ENCODE measurements at regions not wholly inside any gene's neighbourhood (a gene's known extent, or its start where the extent isn't known, plus 50 kb on each side); places are given as distances from the start of the nearest gene placed in this dataset.
"Not testable (repeated sequence)": the region's sequence is repeated elsewhere in the genome, so short reads cannot be mapped to it uniquely, and the experiment has no call there.

GRCh38 chr2:173734797-173735196 lies 230.4 kb downstream of the SP3 start:
- TF ChIP-seq POLR2AphosphoS5 (IDR thresholded peaks at IDR 0.05; ENCODE audit: low read depth): no peak
- no peak for TF ChIP-seq GABPA (IDR thresholded peaks at IDR 0.05; ENCODE audit: low read depth)
- TF ChIP-seq, protein P1, sequence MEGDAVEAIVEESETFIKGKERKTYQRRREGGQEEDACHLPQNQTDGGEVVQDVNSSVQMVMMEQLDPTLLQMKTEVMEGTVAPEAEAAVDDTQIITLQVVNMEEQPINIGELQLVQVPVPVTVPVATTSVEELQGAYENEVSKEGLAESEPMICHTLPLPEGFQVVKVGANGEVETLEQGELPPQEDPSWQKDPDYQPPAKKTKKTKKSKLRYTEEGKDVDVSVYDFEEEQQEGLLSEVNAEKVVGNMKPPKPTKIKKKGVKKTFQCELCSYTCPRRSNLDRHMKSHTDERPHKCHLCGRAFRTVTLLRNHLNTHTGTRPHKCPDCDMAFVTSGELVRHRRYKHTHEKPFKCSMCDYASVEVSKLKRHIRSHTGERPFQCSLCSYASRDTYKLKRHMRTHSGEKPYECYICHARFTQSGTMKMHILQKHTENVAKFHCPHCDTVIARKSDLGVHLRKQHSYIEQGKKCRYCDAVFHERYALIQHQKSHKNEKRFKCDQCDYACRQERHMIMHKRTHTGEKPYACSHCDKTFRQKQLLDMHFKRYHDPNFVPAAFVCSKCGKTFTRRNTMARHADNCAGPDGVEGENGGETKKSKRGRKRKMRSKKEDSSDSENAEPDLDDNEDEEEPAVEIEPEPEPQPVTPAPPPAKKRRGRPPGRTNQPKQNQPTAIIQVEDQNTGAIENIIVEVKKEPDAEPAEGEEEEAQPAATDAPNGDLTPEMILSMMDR (IDR thresholded peaks at IDR 0.05; ENCODE audit: insufficient read depth, low read length): no peak
- no peak for TF ChIP-seq SPI1 (IDR thresholded peaks at IDR 0.05; ENCODE audit: borderline replicate concordance, low read depth)
- TF ChIP-seq REST (IDR thresholded peaks at IDR 0.05; ENCODE audit: insufficient replicate concordance, low read depth): no peak
- no peaks in the 10 kb centered on the region for H3K27me3 ChIP-seq (ENCODE audit: insufficient read depth, poor library complexity, severe bottlenecking)
- no peak for DNase-seq (ENCODE audit: low read depth in 1 of 2, low spot score in 1 of 2)
- no peak overlapping the region for H3K27ac ChIP-seq (replicated peaks)
- no peak overlapping the region for H3K4me3 ChIP-seq (replicated peaks; ENCODE audit: insufficient read depth, low read length)

- not testable (repeated sequence) for H3K27me3 ChIP-seq (ENCODE audit: insufficient read depth, poor library complexity, severe bottlenecking); H3K4me3 ChIP-seq (replicated peaks; ENCODE audit: insufficient read depth, low read length); H3K27ac ChIP-seq (replicated peaks); DNase-seq (ENCODE audit: low read depth in 1 of 2, low spot score in 1 of 2)
Measured at GRCh38 chr2:173737954-173738575, 227.1 kb downstream of the SP3 start.

- no peak overlapping the region for H3K27ac ChIP-seq (replicated peaks)
- no peak overlapping the region for H3K4me3 ChIP-seq (replicated peaks; ENCODE audit: insufficient read depth, low read length)
- H3K27me3 ChIP-seq (ENCODE audit: insufficient read depth, poor library complexity, severe bottlenecking): peaks cover 3% of the 10 kb centered on the region
- TF ChIP-seq POLR2AphosphoS5 (IDR thresholded peaks at IDR 0.05; ENCODE audit: low read depth) (no peak), GABPA (IDR thresholded peaks at IDR 0.05; ENCODE audit: low read depth) (no peak), REST (IDR thresholded peaks at IDR 0.05; ENCODE audit: insufficient replicate concordance, low read depth) (no peak), SPI1 (IDR thresholded peaks at IDR 0.05; ENCODE audit: borderline replicate concordance, low read depth) (no peak)
- TF ChIP-seq, protein P1 (IDR thresholded peaks at IDR 0.05; ENCODE audit: insufficient read depth, low read length): no peak
- DNase-seq (ENCODE audit: low read depth in 1 of 2, low spot score in 1 of 2): no peak
Measured at GRCh38 chr2:173739006-173739405, 226.2 kb downstream of the SP3 start.

- Histone ChIP-seq H3K27me3 (ENCODE audit: insufficient read depth, poor library complexity, severe bottlenecking) (peaks cover 3% of the 10 kb centered on the region), H3K4me3 (replicated peaks; ENCODE audit: insufficient read depth, low read length) (no peak overlapping the region), H3K27ac (replicated peaks) (no peak overlapping the region)
- DNase-seq (ENCODE audit: low read depth in 1 of 2, low spot score in 1 of 2): no peak
- no peak for TF ChIP-seq SPI1 (IDR thresholded peaks at IDR 0.05; ENCODE audit: borderline replicate concordance, low read depth)
- no peak for TF ChIP-seq REST (IDR thresholded peaks at IDR 0.05; ENCODE audit: insufficient replicate concordance, low read depth)
- TF ChIP-seq GABPA (IDR thresholded peaks at IDR 0.05; ENCODE audit: low read depth): no peak
- TF ChIP-seq, protein P1 (IDR thresholded peaks at IDR 0.05; ENCODE audit: insufficient read depth, low read length): no peak
Measured at GRCh38 chr2:173740639-173741038, 224.5 kb downstream of the SP3 start.
